ENCODE measurements at regions not wholly inside any gene's neighbourhood (a gene's known extent, or its start where the extent isn't known, plus 50 kb on each side); places are given as distances from the start of the nearest gene placed in this dataset.

- Histone ChIP-seq H3K27ac (ENCODE audit: low read depth, low read length) (no peak overlapping the region), H3K56ac (ENCODE audit: low read length) (no peak overlapping the region), H2AK5ac (ENCODE audit: low read length) (no peak overlapping the region), H3K4me1 (ENCODE audit: control insufficient read depth, low read depth, low read length) (peaks cover 5% of the 10 kb centered on the region), H4K8ac (ENCODE audit: low read depth, low read length) (no peak overlapping the region), H3K23ac (ENCODE audit: low read length) (no peak overlapping the region), H2BK120ac (ENCODE audit: low read depth, low read length) (no peak overlapping the region), H3K4ac (ENCODE audit: low read depth, low read length) (no peak overlapping the region), H2BK5ac (ENCODE audit: low read length) (no peak overlapping the region), H3K79me1 (ENCODE audit: low read length) (no peaks in the 10 kb centered on the region), H3K36me3 (ENCODE audit: control insufficient read depth, insufficient read depth, low read length) (no peaks in the 10 kb centered on the region), H4K5ac (ENCODE audit: low read length) (no peak overlapping the region), H3K18ac (ENCODE audit: low read length) (no peak overlapping the region), H3K9ac (ENCODE audit: low read length) (no peak overlapping the region), H3K79me2 (ENCODE audit: control insufficient read depth, insufficient read depth, low read length) (no peaks in the 10 kb centered on the region), H3K27me3 (ENCODE audit: insufficient read depth, low read length, poor library complexity) (no peaks in the 10 kb centered on the region), H3K4me2 (ENCODE audit: low read length) (no peak overlapping the region), H3K4me3 (ENCODE audit: low read length) (no peak overlapping the region), H2BK15ac (replicated peaks; ENCODE audit: low read depth) (no peak overlapping the region)
- DNase-seq: no peak
- no CpG with 5 or more reads among the region's 6 CpGs for WGBS (ENCODE audit: extremely low coverage, insufficient coverage, low lambda C conversion rate)
Observed at GRCh38 chr2:237194906-237195305, 109.2 kb downstream of the COPS8 start.

- H3K56ac ChIP-seq (ENCODE audit: low read length): no peak overlapping the region
- H4K8ac ChIP-seq (ENCODE audit: low read depth, low read length): no peak overlapping the region
- H2BK120ac ChIP-seq (ENCODE audit: low read depth, low read length): no peak overlapping the region
- no peaks in the 10 kb centered on the region for H3K79me2 ChIP-seq (ENCODE audit: control insufficient read depth, insufficient read depth, low read length)
- H2AK5ac ChIP-seq (ENCODE audit: low read length): no peak overlapping the region
- no peak overlapping the region for H3K23ac ChIP-seq (ENCODE audit: low read length)
- no peak overlapping the region for H3K4ac ChIP-seq (ENCODE audit: low read depth, low read length)
- no peak overlapping the region for H3K4me3 ChIP-seq (ENCODE audit: low read length)
- no peaks in the 10 kb centered on the region for H3K27me3 ChIP-seq (ENCODE audit: insufficient read depth, low read length, poor library complexity)
- no peaks in the 10 kb centered on the region for H3K36me3 ChIP-seq (ENCODE audit: control insufficient read depth, insufficient read depth, low read length)
- no peaks in the 10 kb centered on the region for H3K79me1 ChIP-seq (ENCODE audit: low read length)
- no peak overlapping the region for H2BK5ac ChIP-seq (ENCODE audit: low read length)
- peaks cover 5% of the 10 kb centered on the region for H3K4me1 ChIP-seq (ENCODE audit: control insufficient read depth, low read depth, low read length)
- no peak overlapping the region for H3K27ac ChIP-seq (ENCODE audit: low read depth, low read length)
- H3K4me2 ChIP-seq (ENCODE audit: low read length): no peak overlapping the region
- WGBS (ENCODE audit: extremely low coverage, insufficient coverage, low lambda C conversion rate): no CpG with 5 or more reads among the region's 10 CpGs
- no peak overlapping the region for H2BK15ac ChIP-seq (replicated peaks; ENCODE audit: low read depth)
- no peak overlapping the region for H3K9ac ChIP-seq (ENCODE audit: low read length)
- no peak overlapping the region for H3K18ac ChIP-seq (ENCODE audit: low read length)
- H4K5ac ChIP-seq (ENCODE audit: low read length): no peak overlapping the region
- no peak for DNase-seq
Observed at GRCh38 chr2:237195396-237196120, 109.9 kb downstream of the COPS8 start.

GRCh38 chr2:237196409-237196808, 110.7 kb downstream of the COPS8 start:
- H3K9ac ChIP-seq (ENCODE audit: low read length): no peak overlapping the region
- H4K8ac ChIP-seq (ENCODE audit: low read depth, low read length): no peak overlapping the region
- no CpG with 5 or more reads among the region's 1 CpG for WGBS (ENCODE audit: extremely low coverage, insufficient coverage, low lambda C conversion rate)
- H2BK5ac ChIP-seq (ENCODE audit: low read length): no peak overlapping the region
- no peak overlapping the region for H3K56ac ChIP-seq (ENCODE audit: low read length)
- no peak overlapping the region for H3K4ac ChIP-seq (ENCODE audit: low read depth, low read length)
- no peak overlapping the region for H3K18ac ChIP-seq (ENCODE audit: low read length)
- no peak overlapping the region for H4K5ac ChIP-seq (ENCODE audit: low read length)
- no peak overlapping the region for H3K27ac ChIP-seq (ENCODE audit: low read depth, low read length)
- no peak for DNase-seq
- peaks cover 5% of the 10 kb centered on the region for H3K4me1 ChIP-seq (ENCODE audit: control insufficient read depth, low read depth, low read length)
- no peak overlapping the region for H3K4me2 ChIP-seq (ENCODE audit: low read length)
- H3K4me3 ChIP-seq (ENCODE audit: low read length): no peak overlapping the region
- H3K36me3 ChIP-seq (ENCODE audit: control insufficient read depth, insufficient read depth, low read length): no peaks in the 10 kb centered on the region
- H3K79me1 ChIP-seq (ENCODE audit: low read length): no peaks in the 10 kb centered on the region
- H3K27me3 ChIP-seq (ENCODE audit: insufficient read depth, low read length, poor library complexity): no peaks in the 10 kb centered on the region
- no peak overlapping the region for H2AK5ac ChIP-seq (ENCODE audit: low read length)
- H2BK120ac ChIP-seq (ENCODE audit: low read depth, low read length): no peak overlapping the region
- H3K79me2 ChIP-seq (ENCODE audit: control insufficient read depth, insufficient read depth, low read length): no peaks in the 10 kb centered on the region
- H2BK15ac ChIP-seq (replicated peaks; ENCODE audit: low read depth): no peak overlapping the region
- H3K23ac ChIP-seq (ENCODE audit: low read length): no peak overlapping the region

GRCh38 chr2:237196866-237197618, 111.4 kb downstream of the COPS8 start:
- Histone ChIP-seq H4K5ac (ENCODE audit: low read length) (no peak overlapping the region), H3K79me1 (ENCODE audit: low read length) (no peaks in the 10 kb centered on the region), H3K79me2 (ENCODE audit: control insufficient read depth, insufficient read depth, low read length) (no peaks in the 10 kb centered on the region), H3K36me3 (ENCODE audit: control insufficient read depth, insufficient read depth, low read length) (no peaks in the 10 kb centered on the region), H2BK120ac (ENCODE audit: low read depth, low read length) (no peak overlapping the region), H3K4me1 (ENCODE audit: control insufficient read depth, low read depth, low read length) (peaks cover 5% of the 10 kb centered on the region), H3K27me3 (ENCODE audit: insufficient read depth, low read length, poor library complexity) (no peaks in the 10 kb centered on the region), H3K18ac (ENCODE audit: low read length) (no peak overlapping the region), H3K4me2 (ENCODE audit: low read length) (no peak overlapping the region), H3K56ac (ENCODE audit: low read length) (no peak overlapping the region), H3K4ac (ENCODE audit: low read depth, low read length) (no peak overlapping the region), H3K23ac (ENCODE audit: low read length) (no peak overlapping the region), H3K27ac (ENCODE audit: low read depth, low read length) (no peak overlapping the region), H3K9ac (ENCODE audit: low read length) (no peak overlapping the region), H2BK15ac (replicated peaks; ENCODE audit: low read depth) (no peak overlapping the region), H4K8ac (ENCODE audit: low read depth, low read length) (no peak overlapping the region), H2AK5ac (ENCODE audit: low read length) (no peak overlapping the region), H2BK5ac (ENCODE audit: low read length) (no peak overlapping the region), H3K4me3 (ENCODE audit: low read length) (no peak overlapping the region)
- WGBS (ENCODE audit: extremely low coverage, insufficient coverage, low lambda C conversion rate): no CpG with 5 or more reads among the region's 6 CpGs
- no peak for DNase-seq

GRCh38 chr2:237198164-237198855, 112.6 kb downstream of the COPS8 start:
- Histone ChIP-seq H4K5ac (ENCODE audit: low read length) (no peak overlapping the region), H3K56ac (ENCODE audit: low read length) (no peak overlapping the region), H3K9ac (ENCODE audit: low read length) (no peak overlapping the region), H3K23ac (ENCODE audit: low read length) (no peak overlapping the region), H2BK120ac (ENCODE audit: low read depth, low read length) (no peak overlapping the region), H3K4me2 (ENCODE audit: low read length) (no peak overlapping the region), H4K8ac (ENCODE audit: low read depth, low read length) (no peak overlapping the region), H3K27me3 (ENCODE audit: insufficient read depth, low read length, poor library complexity) (no peaks in the 10 kb centered on the region), H2BK15ac (replicated peaks; ENCODE audit: low read depth) (no peak overlapping the region), H3K79me2 (ENCODE audit: control insufficient read depth, insufficient read depth, low read length) (no peaks in the 10 kb centered on the region), H2AK5ac (ENCODE audit: low read length) (no peak overlapping the region), H3K4ac (ENCODE audit: low read depth, low read length) (no peak overlapping the region), H2BK5ac (ENCODE audit: low read length) (no peak overlapping the region), H3K4me1 (ENCODE audit: control insufficient read depth, low read depth, low read length) (peaks cover 5% of the 10 kb centered on the region), H3K18ac (ENCODE audit: low read length) (no peak overlapping the region), H3K79me1 (ENCODE audit: low read length) (no peaks in the 10 kb centered on the region), H3K36me3 (ENCODE audit: control insufficient read depth, insufficient read depth, low read length) (no peaks in the 10 kb centered on the region), H3K27ac (ENCODE audit: low read depth, low read length) (no peak overlapping the region), H3K4me3 (ENCODE audit: low read length) (no peak overlapping the region)
- no CpG with 5 or more reads among the region's 2 CpGs for WGBS (ENCODE audit: extremely low coverage, insufficient coverage, low lambda C conversion rate)
- DNase-seq: no peak
